Effector memory CD8-positive, alpha-beta T cell (primary cell): ENCODE measurements at regions not wholly inside any gene's neighbourhood (a gene's known extent, or its start where the extent isn't known, plus 50 kb on each side); places are given as distances from the start of the nearest gene placed in this dataset.

Source experiments
- ATAC-seq: fragments of 150-1000 bp; cut with Tn5 transposase; replicated peaks from 2 replicates; pipeline ENCODE4 v1.10.0; 2021; ENCODE audit warnings: mild to moderate bottlenecking, moderate library complexity
- DNase-seq, 3 experiments: peaks; one replicate each; pipeline ENCODE4 v3.0.0; 2021
- H3K27ac Mint-ChIP-seq, 2 donors: one replicate each; pipeline ENCODE4 v1.8.0; 2022; ENCODE audit warnings: mild to moderate bottlenecking in 2 of 2, mixed read lengths in 2 of 2, moderate library complexity in 2 of 2
- H3K27me3 Mint-ChIP-seq, 2 donors: one replicate each; pipeline ENCODE4 v1.8.0; 2022; ENCODE audit warnings: mixed read lengths in 2 of 2
- H3K36me3 Mint-ChIP-seq: one replicate; pipeline ENCODE4 v1.8.0; 2022; ENCODE audit warnings: mild to moderate bottlenecking, moderate library complexity, mixed read lengths; ENCODE audit not compliant: insufficient read depth
- H3K4me1 Mint-ChIP-seq, 2 donors: one replicate each; pipeline ENCODE4 v1.8.0; 2022; ENCODE audit warnings: low read depth in 2 of 2, mixed read lengths in 2 of 2
- H3K4me3 Mint-ChIP-seq, 2 donors: one replicate each; pipeline ENCODE4 v1.8.0; 2022; ENCODE audit warnings: mild to moderate bottlenecking in 2 of 2, mixed read lengths in 2 of 2, moderate library complexity in 2 of 2
- H3K9me3 Mint-ChIP-seq, 2 donors: one replicate each; pipeline ENCODE4 v1.8.0; 2022; ENCODE audit warnings: mixed read lengths in 2 of 2

DNA sequence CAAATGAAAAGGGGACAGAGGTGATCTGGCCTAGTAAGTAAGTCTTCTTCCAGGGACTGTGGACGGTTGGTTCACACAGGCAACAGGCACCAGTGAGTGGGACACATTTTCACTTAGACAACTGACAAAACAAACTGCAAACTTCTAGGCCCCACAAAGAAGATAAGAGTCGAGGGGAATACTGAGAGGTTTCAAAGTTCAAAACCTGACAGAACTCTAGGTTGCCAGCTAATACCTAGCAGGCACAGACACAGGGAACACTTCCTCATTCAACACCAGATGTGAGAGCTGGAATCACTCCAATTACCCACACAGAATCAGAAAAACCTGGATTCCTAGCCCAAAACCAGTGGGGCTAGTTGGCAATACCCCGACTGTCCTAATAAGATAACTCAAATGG lies 621.7 kb downstream of the ZPLD1 start:
- peaks cover 0 to 6% of the 10 kb centered on the region in 2 donors for H3K9me3 Mint-ChIP-seq
- ATAC-seq: no peak
- H3K4me1 Mint-ChIP-seq: no peaks in the 10 kb centered on the region
- H3K27ac Mint-ChIP-seq: no peak overlapping the region
- DNase-seq: no peak
- H3K4me3 Mint-ChIP-seq: no peak overlapping the region
- no peaks in the 10 kb centered on the region for H3K27me3 Mint-ChIP-seq
- no peaks in the 10 kb centered on the region for H3K36me3 Mint-ChIP-seq

GRCh38 chr3:103057003-103057402 lies 622.2 kb downstream of the ZPLD1 start:
- Mint-ChIP-seq H3K36me3 (no peaks in the 10 kb centered on the region), H3K4me1 (no peaks in the 10 kb centered on the region), H3K9me3 (peaks cover 0 to 6% of the 10 kb centered on the region in 2 donors), H3K27ac (no peak overlapping the region), H3K27me3 (no peaks in the 10 kb centered on the region), H3K4me3 (no peak overlapping the region)
- ATAC-seq (no peak), DNase-seq (no peak)

DNA sequence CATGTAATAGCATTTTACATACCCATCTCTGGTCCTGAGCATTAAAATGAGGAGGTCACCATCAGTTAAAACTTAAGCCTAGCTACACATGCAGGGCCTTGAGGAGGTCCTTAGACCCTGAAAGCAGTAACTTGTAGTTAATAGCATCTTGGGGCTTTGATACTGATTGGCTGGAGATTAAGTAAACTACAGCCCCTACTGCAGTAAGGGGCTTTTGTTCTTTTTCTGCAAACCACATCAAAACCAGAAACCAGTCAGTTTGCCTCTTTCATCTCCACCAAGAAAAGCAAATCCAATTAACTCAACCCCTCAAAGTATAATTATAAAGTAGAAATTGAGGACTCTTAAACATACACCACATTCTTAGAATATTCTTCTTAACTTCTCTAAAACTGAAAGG lies 622.7 kb downstream of the ZPLD1 start:
- Mint-ChIP-seq H3K4me3 (no peak overlapping the region), H3K36me3 (no peaks in the 10 kb centered on the region), H3K27ac (no peak overlapping the region), H3K9me3 (peaks cover 0 to 6% of the 10 kb centered on the region in 2 donors), H3K27me3 (no peaks in the 10 kb centered on the region), H3K4me1 (no peaks in the 10 kb centered on the region)
- ATAC-seq (no peak), DNase-seq (no peak)

DNA sequence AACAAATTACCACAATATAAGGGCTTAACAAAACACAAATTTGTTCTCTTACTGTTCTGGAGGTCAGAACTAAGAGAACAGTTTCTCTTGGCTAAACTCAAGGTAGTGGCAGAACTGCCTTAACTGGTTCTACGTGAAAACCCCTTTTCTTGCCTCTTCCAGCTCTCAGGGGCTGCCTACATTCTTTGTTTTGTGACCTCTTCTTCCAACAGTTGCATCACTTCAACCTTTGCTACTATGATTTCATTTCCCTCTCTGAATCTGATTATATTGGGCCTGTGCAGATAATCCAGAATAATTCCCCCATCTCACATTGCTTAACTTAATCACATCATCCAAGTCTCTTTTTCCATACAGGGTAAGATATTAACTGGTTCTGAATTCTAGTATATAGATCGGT lies 624.6 kb downstream of the ZPLD1 start:
- H3K27ac Mint-ChIP-seq: no peak overlapping the region
- DNase-seq (no peak), ATAC-seq (no peak)
- H3K36me3 Mint-ChIP-seq: no peaks in the 10 kb centered on the region
- peaks cover 0 to 6% of the 10 kb centered on the region in 2 donors for H3K9me3 Mint-ChIP-seq
- H3K4me1 Mint-ChIP-seq: no peaks in the 10 kb centered on the region
- no peak overlapping the region for H3K4me3 Mint-ChIP-seq
- no peaks in the 10 kb centered on the region for H3K27me3 Mint-ChIP-seq

DNA sequence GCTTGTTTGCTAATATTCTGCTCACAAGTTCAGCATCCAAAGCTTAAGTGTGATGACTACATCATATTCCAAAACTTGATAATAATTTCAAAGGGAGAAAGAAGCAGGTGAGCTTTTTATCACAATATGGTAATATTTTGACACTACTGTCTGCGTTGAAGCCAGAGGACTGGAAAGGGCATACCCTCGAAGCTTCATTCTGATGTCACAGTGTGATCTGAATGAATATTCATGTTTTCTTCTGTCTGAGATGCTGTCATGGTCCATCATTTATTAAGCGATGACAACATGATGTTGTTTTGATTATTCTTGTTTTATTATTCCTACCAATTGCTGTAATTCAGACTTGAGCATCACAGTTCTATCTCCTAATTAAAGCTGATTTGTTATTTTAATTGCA lies 625.4 kb downstream of the ZPLD1 start:
- no peak overlapping the region for H3K4me3 Mint-ChIP-seq
- H3K36me3 Mint-ChIP-seq: no peaks in the 10 kb centered on the region
- no peak overlapping the region for H3K27ac Mint-ChIP-seq
- H3K4me1 Mint-ChIP-seq: no peaks in the 10 kb centered on the region
- H3K27me3 Mint-ChIP-seq: no peaks in the 10 kb centered on the region
- DNase-seq (no peak), ATAC-seq (no peak)
- peaks cover 0 to 6% of the 10 kb centered on the region in 2 donors for H3K9me3 Mint-ChIP-seq

- ATAC-seq (no peak), DNase-seq (no peak)
- no peak overlapping the region for H3K27ac Mint-ChIP-seq
- H3K9me3 Mint-ChIP-seq: no peaks in the 10 kb centered on the region
- H3K4me3 Mint-ChIP-seq: no peak overlapping the region
- H3K27me3 Mint-ChIP-seq: no peaks in the 10 kb centered on the region
- H3K36me3 Mint-ChIP-seq: no peaks in the 10 kb centered on the region
- no peaks in the 10 kb centered on the region for H3K4me1 Mint-ChIP-seq
Measured at GRCh38 chr3:103067963-103068362, 633.1 kb downstream of the ZPLD1 start.

GRCh38 chr3:103075282-103075681 lies 640.5 kb downstream of the ZPLD1 start:
- H3K27me3 Mint-ChIP-seq: no peaks in the 10 kb centered on the region
- no peaks in the 10 kb centered on the region for H3K36me3 Mint-ChIP-seq
- H3K27ac Mint-ChIP-seq: no peak overlapping the region
- H3K4me1 Mint-ChIP-seq: no peaks in the 10 kb centered on the region
- no peak for ATAC-seq
- DNase-seq: no peak
- no peak overlapping the region for H3K4me3 Mint-ChIP-seq
- peaks cover 0 to 3% of the 10 kb centered on the region in 2 donors for H3K9me3 Mint-ChIP-seq

DNA sequence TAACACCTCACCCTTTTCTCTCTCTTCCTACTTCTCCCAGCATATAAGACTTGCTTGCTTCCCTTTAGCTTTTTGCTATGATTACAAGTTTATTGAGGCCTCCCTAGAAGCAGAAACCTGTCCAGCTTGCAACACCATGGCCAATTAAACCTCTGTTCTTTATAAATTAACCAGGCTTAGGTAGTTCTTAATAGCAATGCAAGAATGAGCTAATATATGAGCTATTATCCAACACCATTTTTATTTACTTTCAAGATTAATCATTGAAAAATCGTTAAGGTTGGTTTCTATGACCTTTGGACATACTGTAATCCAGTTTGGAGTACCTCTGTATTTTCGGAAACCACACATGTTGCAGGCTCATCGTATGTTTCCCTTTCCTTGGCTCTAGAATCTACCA lies 643.1 kb downstream of the ZPLD1 start:
- ATAC-seq: no peak
- H3K4me3 Mint-ChIP-seq: no peak overlapping the region
- DNase-seq: no peak
- H3K4me1 Mint-ChIP-seq: no peaks in the 10 kb centered on the region
- H3K27ac Mint-ChIP-seq: no peak overlapping the region
- peaks cover 0 to 3% of the 10 kb centered on the region in 2 donors for H3K9me3 Mint-ChIP-seq
- H3K36me3 Mint-ChIP-seq: no peaks in the 10 kb centered on the region
- no peaks in the 10 kb centered on the region for H3K27me3 Mint-ChIP-seq

- no peaks in the 10 kb centered on the region for H3K36me3 Mint-ChIP-seq
- no peak overlapping the region for H3K4me3 Mint-ChIP-seq
- no peak for ATAC-seq
- no peaks in the 10 kb centered on the region for H3K27me3 Mint-ChIP-seq
- H3K9me3 Mint-ChIP-seq: peaks cover under 1 to 5% of the 10 kb centered on the region in 2 donors
- H3K4me1 Mint-ChIP-seq: no peaks in the 10 kb centered on the region
- no peak for DNase-seq
- no peak overlapping the region for H3K27ac Mint-ChIP-seq
Measured at GRCh38 chr3:103082501-103082900, 647.7 kb downstream of the ZPLD1 start.

DNA sequence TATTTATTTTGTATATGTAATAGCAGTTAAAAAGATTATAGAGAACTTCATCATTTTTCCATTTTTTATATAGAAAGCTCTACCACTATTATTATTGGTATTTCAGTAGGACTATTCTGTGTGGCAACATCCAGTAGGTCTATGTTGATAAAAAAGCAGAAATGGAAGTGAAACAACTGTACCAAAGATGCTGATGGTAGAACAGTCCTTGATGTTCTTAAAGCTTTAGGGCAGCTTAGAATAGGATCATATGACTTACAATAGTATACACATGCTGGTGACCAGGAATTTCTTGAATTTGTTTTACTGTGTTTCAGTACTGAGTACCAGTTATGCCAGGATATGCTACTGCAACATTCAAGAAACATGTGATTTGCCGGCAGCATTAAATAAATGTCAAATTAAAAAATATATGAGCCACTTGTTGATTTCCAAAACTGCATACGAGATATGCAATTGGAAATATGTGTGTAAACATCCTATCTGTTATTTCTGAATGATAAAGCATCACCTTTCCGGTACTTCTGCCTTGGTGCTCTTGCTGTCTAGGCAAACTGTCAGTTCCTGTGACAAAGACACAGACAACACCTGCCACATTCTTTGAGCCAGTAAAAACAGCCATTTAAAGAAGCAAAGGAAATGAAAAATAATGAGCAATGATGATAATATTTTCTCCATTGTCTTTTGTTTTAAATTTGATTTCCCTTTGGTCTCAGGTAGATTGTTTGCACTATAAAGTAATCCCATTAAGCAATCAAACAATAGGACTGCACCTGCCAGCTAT lies 649.2 kb downstream of the ZPLD1 start:
- no peak overlapping the region for H3K4me3 Mint-ChIP-seq
- no peak overlapping the region for H3K27ac Mint-ChIP-seq
- H3K36me3 Mint-ChIP-seq: no peaks in the 10 kb centered on the region
- H3K4me1 Mint-ChIP-seq: no peaks in the 10 kb centered on the region
- ATAC-seq: no peak
- H3K27me3 Mint-ChIP-seq: no peaks in the 10 kb centered on the region
- no peak for DNase-seq
- H3K9me3 Mint-ChIP-seq: peaks cover 5 to 8% of the 10 kb centered on the region in 2 donors

GRCh38 chr3:103085465-103085864 lies 650.6 kb downstream of the ZPLD1 start:
- no peaks in the 10 kb centered on the region for H3K36me3 Mint-ChIP-seq
- H3K4me3 Mint-ChIP-seq: no peak overlapping the region
- DNase-seq (no peak), ATAC-seq (no peak)
- peaks cover 5 to 10% of the 10 kb centered on the region in 2 donors for H3K9me3 Mint-ChIP-seq
- no peaks in the 10 kb centered on the region for H3K4me1 Mint-ChIP-seq
- H3K27me3 Mint-ChIP-seq: no peaks in the 10 kb centered on the region
- H3K27ac Mint-ChIP-seq: no peak overlapping the region

GRCh38 chr3:103089758-103090157 lies 654.9 kb downstream of the ZPLD1 start:
- H3K27ac Mint-ChIP-seq: no peak overlapping the region
- DNase-seq: no peak
- H3K27me3 Mint-ChIP-seq: no peaks in the 10 kb centered on the region
- no peak overlapping the region for H3K4me3 Mint-ChIP-seq
- no peaks in the 10 kb centered on the region for H3K36me3 Mint-ChIP-seq
- ATAC-seq: no peak
- H3K4me1 Mint-ChIP-seq: no peaks in the 10 kb centered on the region
- peaks cover 10 to 15% of the 10 kb centered on the region in 2 donors for H3K9me3 Mint-ChIP-seq

DNA sequence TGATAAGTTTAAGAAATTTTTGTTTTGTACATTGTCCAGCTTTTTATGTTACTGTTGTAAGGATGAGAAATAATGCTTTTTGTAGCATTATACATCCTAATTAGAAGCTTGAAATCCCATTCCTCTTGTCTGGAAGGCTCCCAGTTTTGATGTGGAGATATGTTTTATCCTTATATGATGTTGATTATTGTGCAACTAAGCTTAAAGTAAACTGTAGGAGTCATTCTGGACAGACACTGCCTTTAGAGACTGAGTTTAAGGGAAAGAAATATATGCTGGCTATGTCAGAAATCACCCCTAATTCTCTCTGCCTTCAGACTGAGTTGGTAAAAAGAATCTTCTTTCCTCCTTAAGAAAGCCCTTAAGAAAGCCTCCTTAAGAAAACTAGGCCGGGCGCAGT lies 670.4 kb downstream of the ZPLD1 start:
- no peak for ATAC-seq
- Mint-ChIP-seq H3K27me3 (no peaks in the 10 kb centered on the region), H3K4me1 (no peaks in the 10 kb centered on the region), H3K4me3 (no peak overlapping the region), H3K36me3 (no peaks in the 10 kb centered on the region), H3K9me3 (peaks cover 4 to 8% of the 10 kb centered on the region in 2 donors), H3K27ac (no peak overlapping the region)
- no peak for DNase-seq

DNA sequence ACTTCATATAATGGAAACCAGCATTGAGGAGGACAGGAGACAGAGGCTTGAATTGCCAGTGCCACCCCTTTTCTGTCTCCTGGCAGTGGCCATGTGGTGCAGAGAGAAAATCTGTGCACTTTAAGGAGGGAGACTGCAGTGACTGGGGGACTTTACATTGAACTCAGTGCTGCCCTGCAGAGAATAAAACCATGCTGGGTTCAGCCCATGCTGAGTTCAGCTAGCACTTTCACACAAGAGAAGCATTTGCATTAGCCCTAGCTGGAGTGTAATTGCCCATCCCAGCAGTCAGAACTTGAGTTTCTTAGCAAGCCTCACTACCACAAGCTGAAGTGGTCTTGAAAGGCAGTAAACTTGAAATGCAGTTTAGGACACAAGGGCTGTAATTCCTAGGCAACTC lies 677.5 kb downstream of the ZPLD1 start:
- H3K27me3 Mint-ChIP-seq: no peaks in the 10 kb centered on the region
- no peak overlapping the region for H3K27ac Mint-ChIP-seq
- no peaks in the 10 kb centered on the region for H3K4me1 Mint-ChIP-seq
- peaks cover 0 to 2% of the 10 kb centered on the region in 2 donors for H3K9me3 Mint-ChIP-seq
- H3K4me3 Mint-ChIP-seq: no peak overlapping the region
- ATAC-seq: no peak
- no peak for DNase-seq
- no peaks in the 10 kb centered on the region for H3K36me3 Mint-ChIP-seq
